Fibroblast of peridontal ligament (primary cell): ENCODE measurements at regions not wholly inside any gene's neighbourhood (a gene's known extent, or its start where the extent isn't known, plus 50 kb on each side); places are given as distances from the start of the nearest gene placed in this dataset.
"Not testable (repeated sequence)": the region's sequence is repeated elsewhere in the genome, so short reads cannot be mapped to it uniquely, and the experiment has no call there.

Experiments
- DNase-seq: peaks from one replicate; pipeline ENCODE4 v3.0.0-alpha.2; 2010; ENCODE audit errors: extremely low read depth

DNA sequence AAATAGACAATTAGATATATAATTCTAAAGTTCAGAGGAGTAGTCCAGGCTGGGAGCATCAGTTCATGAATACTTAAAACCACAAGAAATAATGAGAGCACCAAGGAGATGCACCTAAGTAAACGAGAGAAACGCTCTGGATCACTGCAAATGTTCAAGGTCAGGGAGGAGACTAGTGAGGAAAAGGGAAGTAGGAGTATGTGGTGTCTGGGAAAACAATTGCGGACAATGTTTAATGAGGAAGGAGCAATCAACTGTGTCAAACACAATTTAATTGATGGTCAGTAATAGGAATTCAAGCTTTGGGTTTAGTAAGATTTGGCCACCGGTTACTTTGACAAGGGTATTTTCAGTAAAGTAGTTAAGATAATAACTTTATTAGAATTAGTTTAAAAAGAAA is 652.2 kb downstream of the DACH1 start:
- no peak for DNase-seq

DNA sequence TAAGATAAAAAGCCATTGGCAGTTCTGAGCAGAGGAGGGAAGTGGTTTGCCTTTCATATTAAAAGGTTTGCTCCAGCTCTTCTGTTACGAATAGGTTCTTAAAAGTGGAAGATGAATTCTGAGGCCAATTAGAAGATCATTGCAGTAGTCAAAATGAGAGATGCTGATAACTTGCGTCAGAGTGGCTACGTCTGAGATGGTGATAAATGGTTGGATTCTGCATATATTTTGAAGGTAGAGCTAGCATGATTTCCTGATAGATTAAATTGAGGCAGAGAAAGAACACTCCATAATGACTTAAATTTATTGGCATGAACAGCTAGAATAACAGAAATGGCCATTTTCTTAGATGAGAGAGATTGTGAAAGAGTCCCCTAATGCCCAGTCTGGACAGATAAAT is 652.6 kb downstream of the DACH1 start:
- DNase-seq = no peak

- no peak for DNase-seq
Observed at GRCh38 chr13:71213252-71213821, 653.7 kb downstream of the DACH1 start.

- no peak for DNase-seq
Observed at GRCh38 chr13:71210861-71211260, 656.1 kb downstream of the DACH1 start.

- DNase-seq = no peak
Observed at GRCh38 chr13:71209217-71209616, 657.8 kb downstream of the DACH1 start.

- not testable (repeated sequence) for DNase-seq
Observed at GRCh38 chr13:71184583-71184982, 682.4 kb downstream of the DACH1 start.

- DNase-seq = not testable (repeated sequence)
Observed at GRCh38 chr13:71183352-71183751, 683.7 kb downstream of the DACH1 start.

DNA sequence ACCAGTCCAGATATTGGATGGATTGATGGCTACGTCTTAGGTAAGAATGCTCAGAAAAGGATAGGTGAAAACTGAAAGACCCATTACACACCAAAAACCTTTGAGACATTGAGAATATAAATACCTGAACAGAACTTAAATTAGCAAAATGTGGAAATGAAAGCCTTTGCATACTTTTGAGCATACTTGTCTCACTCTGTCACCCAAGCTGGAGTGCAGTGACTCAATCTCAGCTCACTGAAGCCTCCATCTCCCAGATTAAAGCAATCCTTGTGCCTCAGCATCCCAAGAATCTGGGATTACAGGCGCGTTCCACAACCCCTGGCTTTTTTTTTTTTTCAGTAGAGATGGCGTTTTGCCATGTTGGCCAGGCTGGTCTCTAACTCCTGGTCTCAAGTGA is 695.3 kb downstream of the DACH1 start:
- no peak for DNase-seq

DNA sequence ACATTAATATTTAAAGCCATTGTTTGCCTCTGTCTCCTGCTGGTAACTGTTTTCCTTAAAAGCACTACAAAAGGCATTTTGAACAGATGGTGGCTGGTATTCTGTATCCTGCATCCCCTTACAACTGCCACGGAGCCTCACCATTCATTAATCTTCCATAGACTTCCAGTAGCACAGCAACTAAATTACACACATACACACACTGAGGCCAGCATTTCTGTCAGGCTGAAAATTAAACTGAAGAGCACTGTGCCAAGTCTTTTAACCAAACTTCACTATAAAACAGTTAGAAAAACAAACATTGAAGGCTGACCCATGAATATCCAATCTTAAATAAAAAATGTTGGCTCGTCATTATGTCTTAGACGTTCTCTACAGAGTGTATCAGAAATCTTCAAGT is 697.8 kb downstream of the DACH1 start:
- no peak for DNase-seq

GRCh38 chr13:71156550-71156949 is 710.5 kb downstream of the DACH1 start:
- no peak for DNase-seq

DNA sequence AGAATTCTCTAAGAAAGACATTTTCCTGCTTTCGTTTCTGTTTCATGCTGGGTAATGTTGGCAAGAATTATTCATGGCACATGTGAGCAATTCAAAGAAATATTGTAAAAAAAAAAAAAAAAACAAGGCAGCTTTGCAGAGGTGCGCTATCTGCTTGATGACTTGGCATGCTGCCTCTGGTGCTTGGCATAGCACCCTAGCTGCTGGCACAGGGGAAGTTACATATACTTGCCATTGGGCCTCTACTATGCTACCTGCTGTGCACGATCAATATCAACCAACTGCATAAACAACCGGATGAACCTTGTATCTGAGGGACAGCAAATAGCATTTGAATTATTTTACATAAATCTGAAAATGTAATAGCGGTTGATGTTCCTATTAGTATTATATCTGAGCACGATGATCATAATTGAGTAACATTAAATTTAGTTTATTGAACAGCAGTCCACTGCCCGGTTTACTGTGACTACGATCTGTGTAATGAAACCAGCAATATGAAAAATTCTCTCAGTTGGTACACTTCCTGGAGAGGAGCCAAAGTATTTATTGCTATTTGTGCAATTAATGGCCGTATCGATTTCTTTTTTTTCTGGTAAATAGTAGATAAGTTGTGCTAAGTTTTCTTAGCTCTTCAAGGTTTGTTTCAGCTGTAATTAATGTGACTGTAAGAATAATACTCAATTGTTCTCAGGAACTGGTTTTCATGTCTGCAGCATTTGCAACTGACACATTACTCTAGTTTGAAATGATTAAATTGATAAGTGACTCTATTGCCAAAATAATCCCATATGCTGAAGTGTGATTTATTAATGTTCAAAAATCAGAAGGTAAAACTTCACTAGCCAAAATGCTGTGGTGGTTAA is 717.3 kb downstream of the DACH1 start:
- DNase-seq = no peak

GRCh38 chr13:71149046-71149445 is 718.0 kb downstream of the DACH1 start:
- DNase-seq = no peak

- no peak for DNase-seq
Observed at GRCh38 chr13:71148396-71148795, 718.6 kb downstream of the DACH1 start.

DNA sequence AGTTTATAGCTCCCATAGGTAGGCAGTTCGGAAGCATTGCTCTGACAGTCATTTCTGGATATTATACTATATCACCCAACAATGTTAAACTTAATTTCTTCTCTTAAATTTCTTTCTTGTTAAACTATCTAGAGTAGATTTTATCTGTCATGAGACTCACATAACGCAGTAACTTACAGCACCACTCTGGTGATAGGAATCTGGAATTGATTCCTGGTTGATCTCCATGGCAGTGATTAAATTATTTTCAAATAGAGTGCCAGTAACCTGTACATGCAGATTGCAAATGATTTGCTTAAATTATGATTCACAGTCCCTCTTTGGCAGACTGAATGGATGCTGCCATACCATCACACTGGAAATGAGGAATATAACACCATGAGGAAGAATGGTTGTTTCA is 722.1 kb downstream of the DACH1 start:
- DNase-seq = no peak

- DNase-seq = no peak
Observed at GRCh38 chr13:71137101-71137500, 729.9 kb downstream of the DACH1 start.

- no peak for DNase-seq
Observed at GRCh38 chr13:71124230-71124629, 742.8 kb downstream of the DACH1 start.

- DNase-seq = no peak
Observed at GRCh38 chr13:71118779-71119364, 748.1 kb downstream of the DACH1 start.

GRCh38 chr13:71117920-71118319 is 749.1 kb downstream of the DACH1 start:
- no peak for DNase-seq

DNA sequence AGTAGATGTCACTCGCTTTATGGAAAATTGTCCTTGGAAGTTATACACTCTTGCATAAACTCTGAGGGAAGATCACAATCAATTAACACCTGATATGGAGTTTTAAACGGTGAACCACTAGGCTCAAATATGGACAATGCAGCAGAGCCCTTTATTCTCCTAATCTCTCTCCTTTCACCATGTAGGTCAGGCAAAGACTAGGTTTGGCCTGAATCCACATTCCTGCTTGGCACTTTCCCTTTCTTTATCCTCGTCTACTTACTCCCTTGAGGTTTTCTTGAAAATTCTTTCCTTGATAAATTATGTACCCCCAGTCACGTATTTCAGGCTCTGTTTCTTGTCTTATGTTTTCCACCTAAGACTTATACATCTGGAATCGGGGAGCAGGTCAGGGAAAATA is 751.7 kb downstream of the DACH1 start:
- no peak for DNase-seq

- no peak for DNase-seq
Observed at GRCh38 chr13:71096421-71096820, 770.6 kb downstream of the DACH1 start.

DNA sequence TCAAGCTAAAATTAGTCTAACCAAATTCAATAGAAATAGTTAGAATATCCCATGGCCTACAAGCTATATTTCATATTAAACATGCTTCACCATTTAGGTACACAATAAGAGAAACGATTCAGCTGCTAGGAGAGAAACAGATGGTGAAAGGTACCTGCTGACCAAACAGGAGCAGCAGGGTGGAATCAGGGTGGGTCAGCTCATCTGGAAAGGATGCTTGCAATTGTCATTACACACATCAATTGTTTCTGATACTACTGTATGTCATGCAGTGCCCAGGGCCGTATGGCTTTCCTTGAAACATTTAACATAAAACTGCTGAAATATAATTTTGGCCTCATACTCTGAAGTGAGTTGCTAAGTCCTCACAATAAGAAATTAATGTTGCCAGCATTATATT is 776.0 kb downstream of the DACH1 start:
- no peak for DNase-seq

DNA sequence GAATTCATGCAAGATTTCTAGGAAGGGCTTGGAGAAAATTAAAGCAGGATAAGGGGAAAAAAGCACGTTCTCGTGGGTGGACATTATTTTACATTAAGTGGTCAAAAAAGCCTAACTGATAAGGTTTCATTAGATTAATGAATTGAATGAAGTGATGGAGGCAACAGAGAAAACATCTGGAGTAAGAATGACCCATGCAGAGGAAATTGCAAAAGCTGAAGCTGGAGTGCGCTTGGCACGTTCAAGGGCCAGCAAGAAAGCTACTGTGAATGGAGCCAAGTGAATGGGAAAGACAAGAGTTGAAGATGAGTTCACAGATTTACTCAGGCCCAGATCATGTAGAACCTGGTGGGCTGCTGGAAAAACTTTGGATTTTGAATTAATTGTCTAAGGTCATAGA is 777.9 kb downstream of the DACH1 start:
- no peak for DNase-seq

GRCh38 chr13:71087432-71087831 is 779.6 kb downstream of the DACH1 start:
- no peak for DNase-seq
